SKM-1 treated with dmso at 0.1 percent for 144 hours (cell line): ENCODE measurements at regions not wholly inside any gene's neighbourhood (a gene's known extent, or its start where the extent isn't known, plus 50 kb on each side); places are given as distances from the start of the nearest gene placed in this dataset.

ENCODE experiments used
- DNase-seq: peaks from one replicate; lab custom pipeline; 2025; ENCODE audit not compliant: unreplicated experiment; lab: John Stamatoyannopoulos, UW

DNA sequence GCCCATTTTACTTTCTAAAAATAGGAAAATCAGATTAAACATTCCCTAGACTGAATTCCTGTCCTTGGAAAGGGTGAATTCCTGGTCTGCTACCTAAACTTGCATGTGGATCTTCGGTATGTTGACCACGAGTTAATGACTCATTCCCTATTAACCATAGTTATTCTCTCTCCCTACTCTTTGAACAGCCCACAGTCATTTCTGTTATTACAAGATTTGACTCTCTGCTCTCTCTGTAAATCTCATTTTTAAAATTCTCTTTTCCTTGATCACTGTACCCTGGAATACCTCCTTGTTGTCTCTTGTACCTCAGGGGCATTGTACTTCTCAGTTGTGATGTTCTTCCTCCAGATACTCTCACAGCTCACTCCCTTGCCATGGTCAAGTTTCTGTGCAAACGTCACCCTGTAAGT lies 92.0 kb upstream of the GULP1 start:
- DNase-seq = no peak

DNA sequence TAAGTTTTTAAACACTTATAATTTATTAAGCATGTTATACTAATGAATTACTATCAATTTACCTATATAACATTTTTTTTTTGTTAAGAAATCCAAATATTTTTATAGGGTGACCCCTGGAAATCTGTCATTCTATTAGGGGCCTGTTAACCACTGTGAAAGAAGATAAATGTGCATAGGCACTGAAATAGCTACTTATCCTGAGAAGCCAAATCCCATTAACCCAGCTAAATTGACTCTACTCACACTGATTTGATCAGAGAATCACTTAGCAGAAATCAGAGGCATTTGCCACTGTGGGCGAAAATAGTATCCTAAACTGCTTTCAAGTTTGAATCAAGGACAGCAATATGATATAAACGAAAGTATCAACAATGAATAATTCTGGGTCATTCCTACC lies 90.0 kb upstream of the GULP1 start:
- no peak for DNase-seq

DNA sequence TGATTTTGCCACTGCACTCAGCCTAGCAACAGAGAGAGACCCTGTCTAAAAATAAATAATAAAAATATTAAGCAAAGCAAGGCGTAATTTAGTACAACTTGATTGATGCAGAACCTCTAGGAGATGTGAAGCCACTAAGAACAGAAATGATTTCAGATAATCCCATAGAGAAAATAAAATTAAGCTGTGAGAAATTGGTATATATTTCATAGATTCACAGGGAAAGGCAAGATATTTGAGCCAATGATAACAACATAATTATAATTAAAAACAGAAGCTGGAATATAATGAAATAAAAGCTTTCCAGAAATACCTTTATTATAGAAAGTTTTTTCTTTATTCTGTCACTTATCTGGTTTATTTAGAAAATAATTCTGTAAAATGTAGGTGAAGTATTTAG lies 88.9 kb upstream of the GULP1 start:
- no peak for DNase-seq

DNA sequence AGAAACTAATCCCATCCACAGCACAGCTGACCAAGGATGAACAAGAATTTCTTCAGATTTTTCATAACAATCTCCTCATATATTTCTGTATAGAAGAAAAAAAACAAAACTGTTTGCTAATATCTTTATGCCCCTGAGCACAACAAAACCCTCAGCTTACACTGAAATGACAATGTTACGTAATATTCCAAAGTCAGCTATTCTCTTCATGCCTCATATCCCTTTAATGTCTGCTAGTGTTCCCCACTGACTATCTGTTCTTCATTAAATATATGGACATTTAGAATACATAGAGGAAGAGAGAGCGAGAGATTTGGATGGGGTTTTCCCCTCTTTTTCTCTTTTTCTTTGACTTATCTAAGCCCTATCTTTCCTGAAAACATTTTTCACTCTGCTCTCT lies 87.9 kb upstream of the GULP1 start:
- DNase-seq = no peak

DNA sequence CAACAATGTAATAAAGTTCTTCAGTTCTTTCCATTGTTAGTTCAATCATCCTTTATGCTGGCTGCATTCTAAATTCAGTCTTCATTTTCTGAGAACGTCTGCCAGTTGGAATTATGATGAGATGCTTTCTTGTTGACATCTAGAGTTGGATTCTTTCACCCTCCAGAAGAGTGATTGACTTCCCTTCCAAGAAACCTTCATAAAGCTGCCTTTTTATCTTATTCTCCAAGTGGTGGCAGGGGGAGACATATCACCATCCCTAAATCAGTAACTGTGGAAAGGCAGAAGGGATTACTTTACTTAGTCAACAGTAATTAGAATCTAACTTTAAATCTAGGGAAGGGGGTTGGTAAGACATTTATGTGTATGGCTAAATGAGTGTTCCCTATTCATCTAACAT lies 86.8 kb upstream of the GULP1 start:
- no peak for DNase-seq

DNA sequence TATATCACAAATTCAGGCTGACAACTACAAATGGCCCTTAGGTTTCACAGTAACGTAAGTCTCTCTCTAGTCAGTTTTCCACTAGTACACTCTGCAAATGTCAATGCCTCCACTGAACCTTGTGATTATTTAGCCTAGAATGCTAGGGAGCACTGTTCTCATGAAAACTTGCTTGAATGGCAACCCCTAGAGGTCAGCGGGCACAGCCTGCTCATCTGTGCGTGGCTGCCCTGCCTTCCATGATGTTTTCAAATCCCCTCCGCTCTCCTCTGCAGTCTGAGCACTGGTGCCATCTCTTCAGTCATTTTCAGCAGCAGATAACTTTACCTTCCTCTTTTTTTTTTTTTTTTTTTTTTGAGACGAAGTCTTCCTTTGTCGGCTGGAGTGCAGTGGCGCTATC lies 84.1 kb upstream of the GULP1 start:
- DNase-seq = no peak

DNA sequence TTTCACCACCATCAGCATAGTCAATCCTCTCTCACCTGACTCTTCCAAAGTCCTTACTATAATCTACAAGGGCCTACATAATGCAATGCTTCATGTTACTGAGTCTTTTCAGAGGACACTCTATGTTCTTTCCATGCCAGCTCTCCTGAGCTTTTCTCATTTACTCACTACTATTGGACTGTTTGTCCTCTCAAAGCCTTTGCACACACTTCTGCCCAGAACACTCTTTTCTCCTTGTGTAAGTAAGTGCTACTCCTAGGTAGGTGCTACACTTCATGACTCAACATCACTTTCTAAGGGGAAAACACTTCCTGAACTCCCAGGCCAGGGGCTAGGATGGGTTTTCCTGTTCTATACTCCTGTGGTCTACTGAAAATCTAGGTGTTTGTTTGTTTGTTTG lies 82.5 kb upstream of the GULP1 start:
- no peak for DNase-seq

DNA sequence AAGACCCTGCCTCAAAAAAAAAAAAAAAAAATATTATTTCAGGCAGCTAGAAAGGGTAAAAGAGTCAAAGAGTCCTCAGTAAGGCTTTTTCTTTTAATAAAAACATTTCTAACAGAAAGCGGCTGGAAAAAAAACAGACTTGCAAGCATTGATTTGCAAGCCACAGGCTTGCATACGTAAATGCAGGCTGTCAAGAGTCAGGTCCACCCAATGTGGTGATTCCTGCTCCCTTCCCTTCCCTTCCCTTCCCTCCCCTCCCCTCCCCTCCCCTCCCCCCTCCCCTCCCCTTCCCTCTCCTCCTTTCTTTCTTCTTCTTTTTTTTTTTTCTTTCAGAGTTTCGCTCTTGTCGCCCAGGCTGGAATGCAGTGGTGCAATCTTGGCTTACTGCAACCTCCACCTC lies 74.4 kb upstream of the GULP1 start:
- no peak for DNase-seq

DNA sequence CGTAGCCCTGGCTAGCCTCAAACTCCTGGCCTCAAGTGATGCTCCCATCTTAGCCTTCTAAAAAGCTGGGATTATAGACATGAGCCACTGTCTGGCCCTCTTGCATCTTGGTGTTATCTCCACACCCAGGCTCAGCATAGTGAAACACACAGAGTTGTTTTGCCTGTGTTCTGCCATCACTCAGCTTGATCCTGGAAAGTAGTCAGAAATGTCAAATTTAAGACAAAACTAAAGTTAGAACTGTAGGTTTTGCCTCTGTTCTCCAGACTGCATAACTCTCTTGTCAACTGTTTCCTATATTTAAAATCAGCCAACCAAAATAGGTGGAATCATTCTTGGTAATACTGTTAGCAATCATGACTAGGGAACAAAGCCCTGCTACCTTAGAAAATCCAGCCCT lies 72.1 kb upstream of the GULP1 start:
- DNase-seq = no peak

DNA sequence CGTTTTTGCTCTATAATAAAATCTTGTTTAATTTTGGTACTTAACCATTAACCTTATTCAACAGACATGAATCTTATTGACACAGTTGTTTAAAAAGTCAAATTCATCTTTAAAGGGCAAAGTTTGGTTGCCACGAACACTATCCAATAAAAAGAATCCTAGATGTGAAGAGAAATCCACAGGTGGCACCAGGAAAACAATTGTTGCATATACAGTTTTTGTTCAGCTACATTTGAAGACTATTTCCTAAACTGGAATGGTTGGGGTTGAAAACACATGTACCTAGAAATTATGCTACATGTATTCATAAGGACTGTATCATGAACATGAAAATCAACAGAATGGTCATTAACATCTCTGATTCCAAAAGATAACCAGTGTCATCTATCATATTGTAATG lies 71.1 kb upstream of the GULP1 start:
- no peak for DNase-seq

DNA sequence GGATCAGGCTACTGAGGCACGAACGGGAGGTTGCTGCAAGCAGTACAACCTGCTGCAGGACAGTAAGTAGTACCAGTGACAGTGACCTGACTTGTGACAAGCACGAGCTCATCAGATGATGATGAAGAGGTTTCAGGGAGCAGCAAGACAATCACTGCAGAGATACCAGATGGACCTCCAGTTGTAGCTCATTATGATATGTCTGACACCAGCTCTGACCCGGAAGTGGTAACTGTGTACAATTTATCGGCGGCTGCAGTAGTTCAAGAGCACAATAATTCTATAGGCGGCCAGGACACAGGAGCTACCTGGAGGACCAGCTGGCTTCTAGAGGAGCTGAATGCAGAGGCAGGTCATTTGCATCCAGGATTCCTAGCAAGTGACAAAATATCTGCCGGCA lies 64.0 kb upstream of the GULP1 start:
- no peak for DNase-seq

DNA sequence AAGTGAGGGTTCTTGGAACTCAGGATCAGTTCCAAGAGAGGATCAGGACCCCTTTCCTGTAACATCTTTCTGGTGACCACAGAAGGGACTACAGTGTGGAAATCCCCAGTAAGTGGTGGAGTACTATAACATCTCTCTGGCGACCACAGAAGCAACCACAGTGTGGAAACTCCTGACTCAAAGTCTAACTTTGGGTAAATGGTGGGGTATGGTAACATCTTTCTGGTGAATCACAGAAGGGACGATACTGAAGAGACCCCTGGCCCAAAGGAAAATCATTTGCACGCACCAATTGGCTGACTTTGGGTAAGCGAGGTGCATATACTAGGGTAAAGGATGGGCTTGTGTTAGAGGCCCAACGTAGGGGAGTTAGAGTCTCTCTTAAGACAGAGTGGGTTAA lies 56.3 kb upstream of the GULP1 start:
- no peak for DNase-seq

DNA sequence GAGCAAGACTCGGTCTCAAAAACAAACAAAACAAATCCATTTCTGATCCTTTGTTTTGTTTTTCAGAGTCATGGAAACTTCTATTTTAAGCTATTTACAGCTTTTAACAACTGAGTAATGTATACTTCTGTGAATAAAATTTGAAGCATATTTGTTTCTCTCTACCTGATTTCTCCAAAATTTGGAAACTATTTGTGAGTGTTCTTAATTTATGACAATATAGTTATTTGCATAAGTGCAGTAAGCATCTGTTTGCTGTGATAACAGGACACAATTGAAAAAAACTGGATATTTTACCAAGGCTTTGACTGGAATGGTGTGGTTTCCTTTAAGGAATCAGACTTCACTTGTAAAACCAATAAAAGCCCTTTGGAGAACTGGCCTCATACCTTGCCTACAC lies 53.3 kb upstream of the GULP1 start:
- DNase-seq = no peak
